HEK293 (cell line): ENCODE measurements at regions not wholly inside any gene's neighbourhood (a gene's known extent, or its start where the extent isn't known, plus 50 kb on each side); places are given as distances from the start of the nearest gene placed in this dataset.

ENCODE experiments used
- CTCF ChIA-PET: fragments of 350-600 bp; formaldehyde crosslinking; extraction: SDS; loops from one replicate; lab custom pipeline; 2021; ENCODE audit warnings: antibody characterized with exemption; lab: Yijun Ruan, JAX
- POLR2A ChIA-PET: fragments of 300-600 bp; formaldehyde crosslinking; extraction: SDS; loops from one replicate; lab custom pipeline; 2020; ENCODE audit warnings: antibody characterized with exemption, inconsistent platforms; lab: Yijun Ruan, JAX
- H3K27ac ChIP-seq: fragments of 200-500 bp; sonication (Bioruptor generic); 2 replicates; pipeline ENCODE4 v1.5.1; 2014; ENCODE audit warnings: low read depth, low read length, control low read depth, inconsistent platforms; ENCODE audit errors: extremely low read depth
- H3K36me3 ChIP-seq, 2 experiments: fragments of 200-500 bp in 1 of 2; sonication (Bioruptor generic) in 1 of 2; 1 replicate in 1 of 2; 2 replicates in 1 of 2; pipeline ENCODE4 v1.5.1; 2014 to 2017; ENCODE audit warnings: inconsistent platforms in 2 of 2, low read length in 2 of 2; ENCODE audit not compliant: control insufficient read depth in 2 of 2, insufficient read depth in 1 of 2
- H3K4me1 ChIP-seq: fragments of 200-500 bp; sonication (Bioruptor generic); 2 replicates; pipeline ENCODE4 v1.5.1; 2014; ENCODE audit warnings: mild to moderate bottlenecking, low read length, inconsistent platforms; ENCODE audit not compliant: control insufficient read depth, insufficient read depth
- H3K4me3 ChIP-seq: 2 replicates; pipeline ENCODE4 v1.5.1; 2011; ENCODE audit warnings: low read depth, mild to moderate bottlenecking, control low read depth, low read length, moderate library complexity
- H3K9me3 ChIP-seq: fragments of 200-500 bp; sonication (Bioruptor generic); 2 replicates; pipeline ENCODE4 v1.5.1; 2014; ENCODE audit warnings: low read depth, low read length, inconsistent platforms; ENCODE audit not compliant: control insufficient read depth, insufficient read depth
- HOXC10 ChIP-seq: sonication (generic); formaldehyde crosslinking; IDR thresholded peaks from 2 replicates; pipeline ENCODE4 v1.8.1; 2023; ENCODE audit warnings: mild to moderate bottlenecking, missing genetic modification reagents
- SP7 ChIP-seq: fragments of 450-650 bp; formaldehyde crosslinking; IDR thresholded peaks from 2 replicates; pipeline ENCODE4 v1.5.1; 2016; ENCODE audit warnings: missing biosample characterization, missing genetic modification characterization
- ZNF16 ChIP-seq: fragments of 450-650 bp; formaldehyde crosslinking; IDR thresholded peaks from 2 replicates; pipeline ENCODE4 v1.5.1; 2016; ENCODE audit warnings: low read depth, missing biosample characterization, missing genetic modification characterization
- ZNF302 ChIP-seq: fragments of 450-650 bp; formaldehyde crosslinking; IDR thresholded peaks from 2 replicates; pipeline ENCODE4 v1.5.1; 2016; ENCODE audit warnings: missing biosample characterization, missing genetic modification characterization, low read depth
- ZNF510 ChIP-seq: fragments of 450-650 bp; formaldehyde crosslinking; IDR thresholded peaks from 2 replicates; pipeline ENCODE4 v1.5.1; 2018; ENCODE audit warnings: mild to moderate bottlenecking, missing genetic modification characterization, missing biosample characterization; ENCODE audit not compliant: insufficient replicate concordance
- ZNF629 ChIP-seq: fragments of 450-650 bp; formaldehyde crosslinking; IDR thresholded peaks from 2 replicates; pipeline ENCODE4 v1.5.1; 2017; ENCODE audit warnings: missing biosample characterization, missing genetic modification characterization
- ZNF707 ChIP-seq: fragments of 450-650 bp; formaldehyde crosslinking; IDR thresholded peaks from 2 replicates; pipeline ENCODE4 v1.5.1; 2016; ENCODE audit warnings: missing biosample characterization, missing genetic modification characterization
- TF ChIP-seq, protein P1 (sequence below): fragments of 450-650 bp; formaldehyde crosslinking; IDR thresholded peaks from 2 replicates; pipeline ENCODE4 v1.5.1; 2017; ENCODE audit warnings: missing biosample characterization, missing genetic modification characterization
- TF ChIP-seq, protein P2 (sequence below): fragments of 450-650 bp; formaldehyde crosslinking; conservative IDR thresholded peaks from 2 replicates; pipeline ENCODE4 v1.5.1; 2016; ENCODE audit warnings: low read depth, missing biosample characterization, missing genetic modification characterization
- TF ChIP-seq, protein P3 (sequence below): fragments of 450-650 bp; formaldehyde crosslinking; IDR thresholded peaks from 2 replicates; pipeline ENCODE4; 2016; ENCODE audit warnings: missing biosample characterization, missing genetic modification characterization
- TF ChIP-seq, protein P4 (sequence below): fragments of 450-650 bp; formaldehyde crosslinking; IDR thresholded peaks from 2 replicates; pipeline ENCODE4 v1.5.1; 2016; ENCODE audit warnings: missing biosample characterization, missing genetic modification characterization
- TF ChIP-seq, protein P5 (sequence below): fragments of 450-650 bp; formaldehyde crosslinking; IDR thresholded peaks from 2 replicates; pipeline ENCODE4 v1.5.1; 2016; ENCODE audit warnings: missing biosample characterization, missing genetic modification characterization

DNA sequence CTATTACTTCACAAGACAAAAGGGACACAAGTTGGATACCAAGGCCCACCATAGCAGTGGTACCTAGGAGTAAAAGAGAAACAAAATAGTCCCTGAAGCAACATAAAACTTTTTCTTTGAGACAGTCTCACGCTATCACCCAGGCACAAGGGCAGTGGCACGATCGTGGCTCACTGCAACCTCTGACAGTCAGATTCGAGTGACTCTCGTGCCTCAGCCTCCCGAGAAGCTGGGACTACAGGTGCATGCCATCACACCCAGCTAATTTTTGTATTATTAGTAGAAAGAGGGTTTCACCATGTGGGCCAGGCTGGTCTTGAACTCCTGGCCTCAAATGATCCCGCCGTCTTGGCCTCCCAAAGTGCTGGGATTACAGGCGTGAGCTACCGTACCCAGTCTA lies 59.0 kb upstream of the KCNMA1 start:
- Histone ChIP-seq H3K4me1 (no peaks in the 10 kb centered on the region), H3K36me3 (no peaks in the 10 kb centered on the region; a peak in 1 of 3 replicates), H3K9me3 (no peaks in the 10 kb centered on the region), H3K27ac (no peak overlapping the region), H3K4me3 (no peak overlapping the region)
- TF ChIP-seq SP7, result no peak
- no peak for TF ChIP-seq ZNF629
- no peak for TF ChIP-seq HOXC10 (CRISPR knock-in tag)
- TF ChIP-seq, protein P1, sequence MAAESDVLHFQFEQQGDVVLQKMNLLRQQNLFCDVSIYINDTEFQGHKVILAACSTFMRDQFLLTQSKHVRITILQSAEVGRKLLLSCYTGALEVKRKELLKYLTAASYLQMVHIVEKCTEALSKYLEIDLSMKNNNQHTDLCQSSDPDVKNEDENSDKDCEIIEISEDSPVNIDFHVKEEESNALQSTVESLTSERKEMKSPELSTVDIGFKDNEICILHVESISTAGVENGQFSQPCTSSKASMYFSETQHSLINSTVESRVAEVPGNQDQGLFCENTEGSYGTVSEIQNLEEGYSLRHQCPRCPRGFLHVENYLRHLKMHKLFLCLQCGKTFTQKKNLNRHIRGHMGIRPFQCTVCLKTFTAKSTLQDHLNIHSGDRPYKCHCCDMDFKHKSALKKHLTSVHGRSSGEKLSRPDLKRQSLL (tag by site-specific recombination), result no peak
- TF ChIP-seq, protein P2, sequence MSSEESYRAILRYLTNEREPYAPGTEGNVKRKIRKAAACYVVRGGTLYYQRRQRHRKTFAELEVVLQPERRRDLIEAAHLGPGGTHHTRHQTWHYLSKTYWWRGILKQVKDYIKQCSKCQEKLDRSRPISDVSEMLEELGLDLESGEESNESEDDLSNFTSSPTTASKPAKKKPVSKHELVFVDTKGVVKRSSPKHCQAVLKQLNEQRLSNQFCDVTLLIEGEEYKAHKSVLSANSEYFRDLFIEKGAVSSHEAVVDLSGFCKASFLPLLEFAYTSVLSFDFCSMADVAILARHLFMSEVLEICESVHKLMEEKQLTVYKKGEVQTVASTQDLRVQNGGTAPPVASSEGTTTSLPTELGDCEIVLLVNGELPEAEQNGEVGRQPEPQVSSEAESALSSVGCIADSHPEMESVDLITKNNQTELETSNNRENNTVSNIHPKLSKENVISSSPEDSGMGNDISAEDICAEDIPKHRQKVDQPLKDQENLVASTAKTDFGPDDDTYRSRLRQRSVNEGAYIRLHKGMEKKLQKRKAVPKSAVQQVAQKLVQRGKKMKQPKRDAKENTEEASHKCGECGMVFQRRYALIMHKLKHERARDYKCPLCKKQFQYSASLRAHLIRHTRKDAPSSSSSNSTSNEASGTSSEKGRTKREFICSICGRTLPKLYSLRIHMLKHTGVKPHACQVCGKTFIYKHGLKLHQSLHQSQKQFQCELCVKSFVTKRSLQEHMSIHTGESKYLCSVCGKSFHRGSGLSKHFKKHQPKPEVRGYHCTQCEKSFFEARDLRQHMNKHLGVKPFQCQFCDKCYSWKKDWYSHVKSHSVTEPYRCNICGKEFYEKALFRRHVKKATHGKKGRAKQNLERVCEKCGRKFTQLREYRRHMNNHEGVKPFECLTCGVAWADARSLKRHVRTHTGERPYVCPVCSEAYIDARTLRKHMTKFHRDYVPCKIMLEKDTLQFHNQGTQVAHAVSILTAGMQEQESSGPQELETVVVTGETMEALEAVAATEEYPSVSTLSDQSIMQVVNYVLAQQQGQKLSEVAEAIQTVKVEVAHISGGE (tag by site-specific recombination), result no peak
- TF ChIP-seq ZNF16 (tag by site-specific recombination), result no peak
- POLR2A ChIA-PET, result no interaction called here
- CTCF ChIA-PET, result interaction anchor here (7.2 kb wide), 1 partner anchor 16 kb away, joined by 65 read pairs; no protein-coding TSS in a partner anchor

DNA sequence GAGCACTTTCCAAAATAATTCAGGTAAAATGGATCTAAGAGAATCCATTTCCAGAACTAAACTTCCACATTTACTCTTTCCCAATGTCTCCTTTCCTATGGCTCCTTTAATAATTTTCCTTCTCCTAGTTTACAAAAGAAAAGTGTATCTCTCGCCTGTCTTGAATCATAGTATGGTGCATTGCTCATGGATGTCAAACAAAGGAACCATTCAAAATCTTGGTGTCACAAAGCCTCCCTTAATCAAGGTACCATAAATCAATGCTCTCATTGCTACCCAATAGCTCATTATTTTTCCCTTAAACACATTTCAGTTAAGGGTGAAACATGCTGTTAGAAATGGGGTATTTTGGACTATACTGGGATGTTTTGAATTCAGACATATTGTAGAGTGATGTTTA lies 57.6 kb upstream of the KCNMA1 start:
- TF ChIP-seq ZNF707 (tag by site-specific recombination) (no peak), ZNF302 (tag by site-specific recombination) (no peak), ZNF510 (tag by site-specific recombination) (no peak)
- TF ChIP-seq, protein P3, sequence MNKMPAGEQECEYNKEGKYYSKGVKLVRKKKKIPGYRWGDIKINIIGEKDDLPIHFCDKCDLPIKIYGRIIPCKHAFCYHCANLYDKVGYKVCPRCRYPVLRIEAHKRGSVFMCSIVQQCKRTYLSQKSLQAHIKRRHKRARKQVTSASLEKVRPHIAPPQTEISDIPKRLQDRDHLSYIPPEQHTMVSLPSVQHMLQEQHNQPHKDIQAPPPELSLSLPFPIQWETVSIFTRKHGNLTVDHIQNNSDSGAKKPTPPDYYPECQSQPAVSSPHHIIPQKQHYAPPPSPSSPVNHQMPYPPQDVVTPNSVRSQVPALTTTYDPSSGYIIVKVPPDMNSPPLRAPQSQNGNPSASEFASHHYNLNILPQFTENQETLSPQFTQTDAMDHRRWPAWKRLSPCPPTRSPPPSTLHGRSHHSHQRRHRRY (tag by site-specific recombination), result no peak
- TF ChIP-seq, protein P4, sequence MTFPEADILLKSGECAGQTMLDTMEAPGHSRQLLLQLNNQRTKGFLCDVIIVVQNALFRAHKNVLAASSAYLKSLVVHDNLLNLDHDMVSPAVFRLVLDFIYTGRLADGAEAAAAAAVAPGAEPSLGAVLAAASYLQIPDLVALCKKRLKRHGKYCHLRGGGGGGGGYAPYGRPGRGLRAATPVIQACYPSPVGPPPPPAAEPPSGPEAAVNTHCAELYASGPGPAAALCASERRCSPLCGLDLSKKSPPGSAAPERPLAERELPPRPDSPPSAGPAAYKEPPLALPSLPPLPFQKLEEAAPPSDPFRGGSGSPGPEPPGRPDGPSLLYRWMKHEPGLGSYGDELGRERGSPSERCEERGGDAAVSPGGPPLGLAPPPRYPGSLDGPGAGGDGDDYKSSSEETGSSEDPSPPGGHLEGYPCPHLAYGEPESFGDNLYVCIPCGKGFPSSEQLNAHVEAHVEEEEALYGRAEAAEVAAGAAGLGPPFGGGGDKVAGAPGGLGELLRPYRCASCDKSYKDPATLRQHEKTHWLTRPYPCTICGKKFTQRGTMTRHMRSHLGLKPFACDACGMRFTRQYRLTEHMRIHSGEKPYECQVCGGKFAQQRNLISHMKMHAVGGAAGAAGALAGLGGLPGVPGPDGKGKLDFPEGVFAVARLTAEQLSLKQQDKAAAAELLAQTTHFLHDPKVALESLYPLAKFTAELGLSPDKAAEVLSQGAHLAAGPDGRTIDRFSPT, result no peak
- TF ChIP-seq, protein P5, sequence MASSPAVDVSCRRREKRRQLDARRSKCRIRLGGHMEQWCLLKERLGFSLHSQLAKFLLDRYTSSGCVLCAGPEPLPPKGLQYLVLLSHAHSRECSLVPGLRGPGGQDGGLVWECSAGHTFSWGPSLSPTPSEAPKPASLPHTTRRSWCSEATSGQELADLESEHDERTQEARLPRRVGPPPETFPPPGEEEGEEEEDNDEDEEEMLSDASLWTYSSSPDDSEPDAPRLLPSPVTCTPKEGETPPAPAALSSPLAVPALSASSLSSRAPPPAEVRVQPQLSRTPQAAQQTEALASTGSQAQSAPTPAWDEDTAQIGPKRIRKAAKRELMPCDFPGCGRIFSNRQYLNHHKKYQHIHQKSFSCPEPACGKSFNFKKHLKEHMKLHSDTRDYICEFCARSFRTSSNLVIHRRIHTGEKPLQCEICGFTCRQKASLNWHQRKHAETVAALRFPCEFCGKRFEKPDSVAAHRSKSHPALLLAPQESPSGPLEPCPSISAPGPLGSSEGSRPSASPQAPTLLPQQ (tag by site-specific recombination), result no peak
- ChIA-PET POLR2A (no interaction called here), CTCF (interaction anchor here (1.0 to 7.2 kb wide), 3 partner anchors 9 to 530 kb away, joined by 4 to 65 read pairs (median 9); no protein-coding TSS in a partner anchor)
- H3K27ac ChIP-seq, result no peak overlapping the region
- H3K36me3 ChIP-seq, result no peaks in the 10 kb centered on the region; a peak in 1 of 3 replicates
- H3K9me3 ChIP-seq, result no peaks in the 10 kb centered on the region
- H3K4me3 ChIP-seq, result no peak overlapping the region
- no peaks in the 10 kb centered on the region for H3K4me1 ChIP-seq
